Endothelial cell of umbilical vein (primary cell): ENCODE measurements at regions not wholly inside any gene's neighbourhood (a gene's known extent, or its start where the extent isn't known, plus 50 kb on each side); places are given as distances from the start of the nearest gene placed in this dataset.

ENCODE experiments used
- BruUV-seq: library from RNA; stranded (reverse); fragments of 400-500 nt; replicated peaks from 2 replicates; lab custom pipeline; 2021; lab: Mats Ljungman, UMichigan
- CTCF ChIA-PET: fragments of 300-600, 350-600 bp; sonication (Branson Sonifier 250); formaldehyde crosslinking; loops from one replicate; lab custom pipeline; 2021; ENCODE audit warnings: antibody characterized with exemption, inconsistent platforms; lab: Charles Lee
- POLR2A ChIA-PET: fragments of 300-600, 350-600 bp; sonication (Branson Sonifier 250); formaldehyde crosslinking; loops from one replicate; lab custom pipeline; 2021; ENCODE audit warnings: antibody characterized with exemption, inconsistent platforms; lab: Charles Lee
- DNase-seq: peaks from one replicate; pipeline ENCODE4 v3.0.0-alpha.2; 2011; ENCODE audit warnings: low read depth, low spot score
- FAIRE-seq: peaks from 2 replicates; lab custom pipeline; 2011; peaks lifted over from hg19 to GRCh38; lab: Jason Lieb, UNC
- H2AFZ ChIP-seq: 2 replicates; pipeline ENCODE4 v1.6.0; 2012; ENCODE audit warnings: low read depth, low read length, control low read depth, inconsistent platforms
- H3K27ac ChIP-seq: 2 replicates; pipeline ENCODE4 v1.5.1; 2011; ENCODE audit warnings: low read depth, mild to moderate bottlenecking, control low read depth, low read length, moderate library complexity; ENCODE audit not compliant: insufficient read depth
- H3K27me3 ChIP-seq, 2 experiments: 2 replicates each; pipeline versions ENCODE4 v1.6.0 to v1.6.1; 2011; ENCODE audit warnings: low read length in 2 of 2, mixed read lengths in 1 of 2; ENCODE audit not compliant: control insufficient read depth in 2 of 2, insufficient read depth in 2 of 2
- H3K36me3 ChIP-seq, 2 experiments: 2 replicates in 1 of 2; 3 replicates in 1 of 2; pipeline ENCODE4 v1.5.1; 2011; ENCODE audit warnings: low read length in 2 of 2, mild to moderate bottlenecking in 1 of 2, moderate library complexity in 1 of 2; ENCODE audit not compliant: control insufficient read depth in 2 of 2, insufficient read depth in 2 of 2; ENCODE audit errors: extremely low read depth in 1 of 2
- H3K4me1 ChIP-seq: 3 replicates; pipeline ENCODE4 v1.5.1; 2011; ENCODE audit warnings: mild to moderate bottlenecking, low read length; ENCODE audit not compliant: control insufficient read depth, insufficient read depth; ENCODE audit errors: extremely low read depth
- H3K4me2 ChIP-seq: 2 replicates; pipeline ENCODE4 v1.6.1; 2011; ENCODE audit warnings: low read length, control low read depth, mixed read lengths; ENCODE audit not compliant: insufficient read depth
- H3K4me3 ChIP-seq, 3 experiments: fragments of 200-600 bp in 1 of 3; sonication (generic), shearing (Covaris generic) in 1 of 3; replicated peaks in 1 of 3; 2 replicates each; pipeline ENCODE4 v1.5.1; 2011 to 2016; ENCODE audit warnings: control low read depth in 3 of 3, low read length in 3 of 3, mild to moderate bottlenecking in 2 of 3, inconsistent platforms in 1 of 3, low read depth in 1 of 3, moderate library complexity in 1 of 3; ENCODE audit not compliant: insufficient read depth in 1 of 3
- H3K79me2 ChIP-seq: 2 replicates; pipeline ENCODE4 v1.6.0; 2012; ENCODE audit warnings: low read length, inconsistent platforms; ENCODE audit not compliant: control insufficient read depth, insufficient read depth
- H3K9ac ChIP-seq: replicated peaks from 2 replicates; pipeline ENCODE3; 2011; ENCODE audit warnings: low read length, control low read depth; ENCODE audit not compliant: insufficient read depth; ENCODE audit errors: extremely low read depth
- H3K9me1 ChIP-seq: replicated peaks from 3 replicates; pipeline ENCODE4 v1.6.0; 2011; ENCODE audit warnings: mild to moderate bottlenecking, low read length; ENCODE audit not compliant: control insufficient read depth, insufficient read depth; ENCODE audit errors: extremely low read depth
- H3K9me3 ChIP-seq: replicated peaks from 2 replicates; pipeline ENCODE4 v1.5.1; 2012; ENCODE audit warnings: low read length, inconsistent platforms; ENCODE audit not compliant: control insufficient read depth, insufficient read depth
- H4K20me1 ChIP-seq: replicated peaks from 2 replicates; pipeline ENCODE3; 2011; ENCODE audit warnings: mild to moderate bottlenecking, low read length; ENCODE audit not compliant: control insufficient read depth, insufficient read depth; ENCODE audit errors: extremely low read depth
- EZH2 ChIP-seq: IDR thresholded peaks from 2 replicates; pipeline ENCODE4 v1.6.1; 2012; ENCODE audit warnings: borderline replicate concordance, low read depth, mild to moderate bottlenecking, moderate library complexity, low read length, inconsistent platforms; ENCODE audit not compliant: severe bottlenecking
- FOS ChIP-seq: IDR thresholded peaks from 2 replicates; pipeline ENCODE4 v1.6.1; 2011; ENCODE audit warnings: mild to moderate bottlenecking, low read length, moderate library complexity, borderline replicate concordance; ENCODE audit not compliant: insufficient read depth
- GATA2 ChIP-seq: IDR thresholded peaks from 2 replicates; pipeline ENCODE4 v1.7.0; 2011; ENCODE audit warnings: low read depth, mild to moderate bottlenecking, moderate library complexity, mixed read lengths, low read length; ENCODE audit not compliant: insufficient read length, insufficient read depth
- JUN ChIP-seq: IDR thresholded peaks from 2 replicates; pipeline ENCODE4 v1.6.1; 2011; ENCODE audit warnings: borderline replicate concordance, low read depth; ENCODE audit not compliant: insufficient read length, insufficient read depth
- MYC ChIP-seq: IDR thresholded peaks from one replicate; pipeline ENCODE4 v1.6.1; 2011; ENCODE audit warnings: mild to moderate bottlenecking, low read depth, low read length
- POLR2A ChIP-seq: IDR thresholded peaks from 2 replicates; pipeline ENCODE4 v1.6.1; 2012; ENCODE audit warnings: low read depth, mild to moderate bottlenecking, control low read depth, low read length
- POLR2AphosphoS5 ChIP-seq: IDR thresholded peaks from 2 replicates; pipeline ENCODE4 v1.6.1; 2012; ENCODE audit warnings: low read depth, mild to moderate bottlenecking, control low read depth, low read length, moderate library complexity; ENCODE audit not compliant: insufficient read depth
- dilution Hi-C: fragments of 300-500 bp; cut with MboI; formaldehyde crosslinking; loops from one replicate; pipeline ENCODE4 v1.15.0; 2019; ENCODE audit warnings: low sequenced_read_pairs; ENCODE audit not compliant: extremely low pct_ligation_motif_present
- intact Hi-C: fragments of 100-400 bp; cut with micrococcal nuclease; formaldehyde crosslinking; loops from one replicate; pipeline ENCODE4 v1.10.0; 2022
- TF ChIP-seq, protein P1 (sequence below): IDR thresholded peaks from 2 replicates; pipeline ENCODE4 v1.6.1; 2011; ENCODE audit not compliant: insufficient read depth, insufficient read length
- TF ChIP-seq, protein P2 (sequence below), 2 donors: IDR thresholded peaks; 1 replicate in 1 of 2; 2 replicates in 1 of 2; pipeline ENCODE4 v1.5.1; 2011; ENCODE audit warnings: low read length in 2 of 2, mild to moderate bottlenecking in 2 of 2, moderate library complexity in 2 of 2, control low read depth in 1 of 2, inconsistent platforms in 1 of 2, low read depth in 1 of 2; ENCODE audit not compliant: insufficient read depth in 1 of 2; ENCODE audit errors: extremely low read depth in 1 of 2

GRCh38 chr13:84380866-84381265, 498.6 kb upstream of the SLITRK1 start:
- TF ChIP-seq GATA2 (no peak), MYC (no peak), EZH2 (no peak), POLR2AphosphoS5 (no peak), FOS (no peak), POLR2A (no peak), JUN (no peak)
- TF ChIP-seq, protein P1, sequence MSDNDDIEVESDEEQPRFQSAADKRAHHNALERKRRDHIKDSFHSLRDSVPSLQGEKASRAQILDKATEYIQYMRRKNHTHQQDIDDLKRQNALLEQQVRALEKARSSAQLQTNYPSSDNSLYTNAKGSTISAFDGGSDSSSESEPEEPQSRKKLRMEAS, result no peak
- TF ChIP-seq, protein P2, sequence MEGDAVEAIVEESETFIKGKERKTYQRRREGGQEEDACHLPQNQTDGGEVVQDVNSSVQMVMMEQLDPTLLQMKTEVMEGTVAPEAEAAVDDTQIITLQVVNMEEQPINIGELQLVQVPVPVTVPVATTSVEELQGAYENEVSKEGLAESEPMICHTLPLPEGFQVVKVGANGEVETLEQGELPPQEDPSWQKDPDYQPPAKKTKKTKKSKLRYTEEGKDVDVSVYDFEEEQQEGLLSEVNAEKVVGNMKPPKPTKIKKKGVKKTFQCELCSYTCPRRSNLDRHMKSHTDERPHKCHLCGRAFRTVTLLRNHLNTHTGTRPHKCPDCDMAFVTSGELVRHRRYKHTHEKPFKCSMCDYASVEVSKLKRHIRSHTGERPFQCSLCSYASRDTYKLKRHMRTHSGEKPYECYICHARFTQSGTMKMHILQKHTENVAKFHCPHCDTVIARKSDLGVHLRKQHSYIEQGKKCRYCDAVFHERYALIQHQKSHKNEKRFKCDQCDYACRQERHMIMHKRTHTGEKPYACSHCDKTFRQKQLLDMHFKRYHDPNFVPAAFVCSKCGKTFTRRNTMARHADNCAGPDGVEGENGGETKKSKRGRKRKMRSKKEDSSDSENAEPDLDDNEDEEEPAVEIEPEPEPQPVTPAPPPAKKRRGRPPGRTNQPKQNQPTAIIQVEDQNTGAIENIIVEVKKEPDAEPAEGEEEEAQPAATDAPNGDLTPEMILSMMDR (IDR thresholded peaks at IDR 0.05; ENCODE audit: extremely low read depth in 1 of 2, insufficient read depth in 1 of 2, low read depth in 1 of 2, low read length in 2 of 2), result no peak
- no peak overlapping the region for H3K4me2 ChIP-seq
- H3K9me1 ChIP-seq, result no peaks in the 10 kb centered on the region
- no peak overlapping the region for H3K27ac ChIP-seq
- no peaks in the 10 kb centered on the region for H3K79me2 ChIP-seq
- DNase-seq (no peak), FAIRE-seq (no peak)
- H3K27me3 ChIP-seq, result no peaks in the 10 kb centered on the region
- H3K9me3 ChIP-seq, result peaks cover 8% of the 10 kb centered on the region
- H2AFZ ChIP-seq, result no peak overlapping the region
- no peak overlapping the region for H3K4me3 ChIP-seq
- no peaks in the 10 kb centered on the region for H4K20me1 ChIP-seq
- intact Hi-C loops, result no loop called here
- ChIA-PET POLR2A (no interaction called here), CTCF (no interaction called here)
- no peak overlapping the region for H3K9ac ChIP-seq
- no peaks in the 10 kb centered on the region for H3K4me1 ChIP-seq
- BruUV-seq, result no TSS peak
- dilution Hi-C loops, result no loop called here
- no peaks in the 10 kb centered on the region for H3K36me3 ChIP-seq
